Right atrium auricular region (tissue), 2 donors: ENCODE measurements at regions not wholly inside any gene's neighbourhood (a gene's known extent, or its start where the extent isn't known, plus 50 kb on each side); places are given as distances from the start of the nearest gene placed in this dataset.

Experiments
- DNase-seq: peaks from one replicate; pipeline ENCODE4 v3.0.0-alpha.2; 2019; ENCODE audit warnings: low spot score
- H3K27ac ChIP-seq, 2 donors: fragments of 200-600 bp; sonication (generic); 1 replicate in 1 of 2; 2 replicates in 1 of 2; pipeline ENCODE4 v1.5.1; 2016 to 2019
- H3K27me3 ChIP-seq, 2 donors: fragments of 200-600 bp; sonication (generic); one replicate each; pipeline versions ENCODE4 v1.5.1 to v1.6.0; 2017 to 2019
- H3K36me3 ChIP-seq: fragments of 200-600 bp; sonication (generic); one replicate; pipeline ENCODE4 v1.5.1; 2016
- H3K4me1 ChIP-seq, 2 donors: fragments of 200-600 bp; sonication (generic); one replicate each; pipeline versions ENCODE4 v1.5.1 to v1.6.0; 2017 to 2019
- H3K4me3 ChIP-seq, 2 donors: fragments of 200-600 bp; sonication (generic); 1 replicate in 1 of 2; 2 replicates in 1 of 2; pipeline ENCODE4 v1.5.1; 2017 to 2019; ENCODE audit warnings: mild to moderate bottlenecking in 1 of 2, moderate library complexity in 1 of 2
- H3K9me3 ChIP-seq, 2 donors: fragments of 200-600 bp; sonication (generic); one replicate each; pipeline ENCODE4 v1.5.1; 2019
- TF ChIP-seq, protein P1 (sequence below), 2 donors: fragments of 200-600 bp; sonication (generic); IDR thresholded peaks; one replicate each; pipeline ENCODE4 v1.5.1; 2019; ENCODE audit warnings: antibody characterized with exemption in 2 of 2

- no peak overlapping the region for H3K4me3 ChIP-seq
- H3K27me3 ChIP-seq, result no peaks in the 10 kb centered on the region
- no peaks in the 10 kb centered on the region for H3K4me1 ChIP-seq
- no peak for DNase-seq
- H3K9me3 ChIP-seq, result no peaks in the 10 kb centered on the region
- TF ChIP-seq, protein P1, sequence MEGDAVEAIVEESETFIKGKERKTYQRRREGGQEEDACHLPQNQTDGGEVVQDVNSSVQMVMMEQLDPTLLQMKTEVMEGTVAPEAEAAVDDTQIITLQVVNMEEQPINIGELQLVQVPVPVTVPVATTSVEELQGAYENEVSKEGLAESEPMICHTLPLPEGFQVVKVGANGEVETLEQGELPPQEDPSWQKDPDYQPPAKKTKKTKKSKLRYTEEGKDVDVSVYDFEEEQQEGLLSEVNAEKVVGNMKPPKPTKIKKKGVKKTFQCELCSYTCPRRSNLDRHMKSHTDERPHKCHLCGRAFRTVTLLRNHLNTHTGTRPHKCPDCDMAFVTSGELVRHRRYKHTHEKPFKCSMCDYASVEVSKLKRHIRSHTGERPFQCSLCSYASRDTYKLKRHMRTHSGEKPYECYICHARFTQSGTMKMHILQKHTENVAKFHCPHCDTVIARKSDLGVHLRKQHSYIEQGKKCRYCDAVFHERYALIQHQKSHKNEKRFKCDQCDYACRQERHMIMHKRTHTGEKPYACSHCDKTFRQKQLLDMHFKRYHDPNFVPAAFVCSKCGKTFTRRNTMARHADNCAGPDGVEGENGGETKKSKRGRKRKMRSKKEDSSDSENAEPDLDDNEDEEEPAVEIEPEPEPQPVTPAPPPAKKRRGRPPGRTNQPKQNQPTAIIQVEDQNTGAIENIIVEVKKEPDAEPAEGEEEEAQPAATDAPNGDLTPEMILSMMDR (IDR thresholded peaks at IDR 0.05), result no peak
- no peaks in the 10 kb centered on the region for H3K36me3 ChIP-seq
- peak overlapping the region; percentile 35 to 45 for H3K27ac ChIP-seq
Measured at GRCh38 chr11:69968396-69969347, 109.4 kb upstream of the ANO1 start.

DNA sequence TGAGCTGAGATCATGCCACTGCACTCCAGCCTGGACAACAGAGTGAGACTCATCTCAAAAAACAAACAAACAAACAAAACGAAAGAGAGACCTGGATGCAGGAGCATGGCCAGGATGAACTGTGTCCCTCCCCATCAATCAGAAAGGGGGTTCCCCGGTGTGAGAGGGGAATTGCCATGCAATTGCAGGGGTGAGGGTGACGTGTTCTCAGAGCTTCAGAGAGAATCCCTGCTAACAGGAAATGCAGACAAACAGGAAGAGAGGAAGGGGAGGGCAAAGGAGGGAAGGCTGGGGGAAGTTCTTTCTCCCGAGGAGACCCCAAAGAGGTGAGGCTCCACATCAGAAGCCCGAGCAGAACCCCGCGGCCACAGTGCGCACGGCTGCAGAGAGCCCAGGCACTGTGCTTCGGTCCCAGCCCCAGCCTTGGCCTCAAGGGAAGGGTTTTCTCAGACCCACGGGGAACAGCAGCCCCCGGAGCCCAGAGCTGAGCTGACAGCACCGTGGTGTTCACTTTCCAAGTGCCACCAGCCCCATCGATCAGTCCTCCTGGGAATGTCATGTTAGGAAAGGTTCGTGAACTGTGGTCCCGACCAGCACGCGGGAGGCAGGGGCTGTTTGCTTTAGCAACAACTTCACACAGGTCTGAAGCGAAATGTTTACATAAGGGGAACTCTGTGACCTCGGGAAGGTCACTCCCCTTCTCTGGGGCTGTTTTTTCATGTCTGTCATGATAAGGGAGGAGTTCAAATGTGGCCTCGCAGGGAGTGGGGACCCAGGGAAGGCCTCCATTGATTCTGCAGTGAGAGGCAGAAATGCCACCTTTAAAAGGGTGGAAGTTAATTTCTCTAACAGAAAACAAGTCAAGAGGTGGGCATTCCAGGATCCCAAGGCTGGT lies 108.0 kb upstream of the ANO1 start:
- DNase-seq, result no peak
- no peak overlapping the region for H3K27ac ChIP-seq
- H3K4me3 ChIP-seq, result no peak overlapping the region
- H3K36me3 ChIP-seq, result no peaks in the 10 kb centered on the region
- H3K27me3 ChIP-seq, result no peaks in the 10 kb centered on the region
- TF ChIP-seq, protein P1 (IDR thresholded peaks at IDR 0.05), result no peak
- no peaks in the 10 kb centered on the region for H3K4me1 ChIP-seq
- no peaks in the 10 kb centered on the region for H3K9me3 ChIP-seq

GRCh38 chr11:69970785-69971535 lies 107.2 kb upstream of the ANO1 start:
- H3K4me3 ChIP-seq, result no peak overlapping the region
- no peaks in the 10 kb centered on the region for H3K36me3 ChIP-seq
- no peak overlapping the region for H3K27ac ChIP-seq
- H3K4me1 ChIP-seq, result no peaks in the 10 kb centered on the region
- no peak for DNase-seq
- TF ChIP-seq, protein P1 (IDR thresholded peaks at IDR 0.05), result no peak
- H3K9me3 ChIP-seq, result no peaks in the 10 kb centered on the region
- H3K27me3 ChIP-seq, result no peaks in the 10 kb centered on the region

- no peak overlapping the region for H3K27ac ChIP-seq
- H3K9me3 ChIP-seq, result no peaks in the 10 kb centered on the region
- TF ChIP-seq, protein P1 (IDR thresholded peaks at IDR 0.05), result no peak
- no peak overlapping the region for H3K4me3 ChIP-seq
- H3K4me1 ChIP-seq, result no peaks in the 10 kb centered on the region
- no peaks in the 10 kb centered on the region for H3K36me3 ChIP-seq
- no peak for DNase-seq
- H3K27me3 ChIP-seq, result no peaks in the 10 kb centered on the region
Measured at GRCh38 chr11:69971741-69972140, 106.4 kb upstream of the ANO1 start.

DNA sequence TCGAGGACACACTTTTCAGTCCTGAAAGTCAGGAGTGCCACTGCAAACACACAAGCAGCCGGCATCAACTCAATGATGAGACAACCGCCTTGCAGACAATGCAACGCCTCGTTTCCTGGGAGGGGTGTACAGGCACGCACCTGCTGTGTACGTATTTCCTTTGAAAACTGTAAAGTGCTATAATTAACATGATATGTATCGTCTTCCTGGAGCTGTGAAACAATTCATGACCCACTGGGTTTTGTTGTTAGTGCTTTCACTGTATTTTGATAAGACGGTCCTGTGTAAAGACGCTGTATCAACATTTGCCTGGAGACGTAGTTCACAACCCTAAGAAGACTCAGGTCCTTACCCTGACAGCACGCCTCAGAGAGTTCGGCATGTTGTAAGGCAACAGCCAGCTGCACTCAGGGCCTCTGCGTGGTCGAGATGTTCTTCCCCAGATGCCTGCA lies 105.7 kb upstream of the ANO1 start:
- no peak for DNase-seq
- Histone ChIP-seq H3K27me3 (no peaks in the 10 kb centered on the region), H3K9me3 (no peaks in the 10 kb centered on the region), H3K27ac (no peak overlapping the region), H3K4me1 (no peaks in the 10 kb centered on the region), H3K36me3 (no peaks in the 10 kb centered on the region), H3K4me3 (no peak overlapping the region)
- TF ChIP-seq, protein P1 (IDR thresholded peaks at IDR 0.05), result no peak
